IMR-90 (cell line): ENCODE measurements at regions not wholly inside any gene's neighbourhood (a gene's known extent, or its start where the extent isn't known, plus 50 kb on each side); places are given as distances from the start of the nearest gene placed in this dataset.
A peak's percentile ranks its signal among the peaks of the same experiment; 100 is the strongest.

ENCODE experiments used
- ATAC-seq: fragments of 200-7000 bp; cut with Tn5 transposase; 2 replicates; pipeline ENCODE4 v1.9.1; 2020; ENCODE audit warnings: low read depth, mild to moderate bottlenecking, moderate library complexity
- BruUV-seq: library from RNA; stranded (reverse); fragments of 400-500 nt; replicated peaks from 2 replicates; lab custom pipeline; 2021; lab: Mats Ljungman, UMichigan
- CTCF ChIA-PET: fragments of 300-600 bp; formaldehyde crosslinking; extraction: SDS; loops from one replicate; lab custom pipeline; 2021; ENCODE audit warnings: antibody characterized with exemption; lab: Yijun Ruan, JAX
- POLR2A ChIA-PET: fragments of 300-600 bp; sonication (Branson Sonifier 250); formaldehyde crosslinking; loops from one replicate; lab custom pipeline; 2022; ENCODE audit warnings: antibody characterized with exemption; ENCODE audit not compliant: unreplicated experiment; lab: Charles Lee
- DNase-seq: peaks from one replicate; pipeline ENCODE4 v3.0.0; 2013
- H2AFZ ChIP-seq: replicated peaks from 2 replicates; pipeline ENCODE3; 2013; ENCODE audit warnings: low read length, mild to moderate bottlenecking; ENCODE audit not compliant: poor library complexity
- H2AK5ac ChIP-seq: 2 replicates; pipeline ENCODE4 v1.6.1; 2013; ENCODE audit warnings: low read depth, low read length, inconsistent platforms
- H2AK9ac ChIP-seq: replicated peaks from 2 replicates; pipeline ENCODE3; 2013; ENCODE audit warnings: mild to moderate bottlenecking, low read depth, low read length, moderate library complexity; ENCODE audit not compliant: poor library complexity
- H2BK120ac ChIP-seq: 2 replicates; pipeline ENCODE4 v1.6.1; 2013; ENCODE audit warnings: low read depth, low read length, inconsistent platforms
- H2BK15ac ChIP-seq: 3 replicates; pipeline ENCODE4 v1.6.1; 2013; ENCODE audit warnings: low read depth, low read length, inconsistent platforms
- H2BK20ac ChIP-seq: 2 replicates; pipeline ENCODE4 v1.6.1; 2013; ENCODE audit warnings: low read depth, mild to moderate bottlenecking, inconsistent platforms, low read length, moderate library complexity
- H2BK5ac ChIP-seq: 2 replicates; pipeline ENCODE4 v1.6.1; 2013; ENCODE audit warnings: mild to moderate bottlenecking, low read depth, low read length, inconsistent platforms; ENCODE audit not compliant: poor library complexity, severe bottlenecking
- H3K14ac ChIP-seq: replicated peaks from 2 replicates; pipeline ENCODE4 v1.6.1; 2013; ENCODE audit warnings: low read depth, low read length, inconsistent platforms
- H3K18ac ChIP-seq: 2 replicates; pipeline ENCODE4 v1.6.1; 2013; ENCODE audit warnings: low read depth, low read length, control low read depth
- H3K23ac ChIP-seq: 2 replicates; pipeline ENCODE4 v1.6.1; 2013; ENCODE audit warnings: low read depth, low read length, inconsistent platforms
- H3K27ac ChIP-seq: 2 replicates; pipeline ENCODE4 v1.5.1; 2013; ENCODE audit warnings: mild to moderate bottlenecking, control low read depth, low read length; ENCODE audit not compliant: insufficient read depth
- H3K27me3 ChIP-seq: 2 replicates; pipeline ENCODE4 v1.6.1; 2013; ENCODE audit warnings: low read length; ENCODE audit not compliant: control insufficient read depth, insufficient read depth
- H3K36me3 ChIP-seq: 2 replicates; pipeline ENCODE4 v1.6.1; 2013; ENCODE audit warnings: low read length, mixed read lengths; ENCODE audit not compliant: control insufficient read depth, insufficient read depth
- H3K4ac ChIP-seq: 2 replicates; pipeline ENCODE4 v1.6.1; 2013; ENCODE audit warnings: low read depth, low read length, inconsistent platforms
- H3K4me1 ChIP-seq: 2 replicates; pipeline ENCODE4 v1.6.1; 2013; ENCODE audit warnings: low read length, mixed read lengths; ENCODE audit not compliant: control insufficient read depth, insufficient read depth
- H3K4me2 ChIP-seq: 2 replicates; pipeline ENCODE4 v1.6.1; 2013; ENCODE audit warnings: low read depth, mild to moderate bottlenecking, control low read depth, low read length, moderate library complexity
- H3K4me3 ChIP-seq: 2 replicates; pipeline ENCODE4 v1.5.1; 2013; ENCODE audit warnings: low read depth, mild to moderate bottlenecking, control low read depth, low read length, moderate library complexity; ENCODE audit not compliant: insufficient read depth
- H3K56ac ChIP-seq: 2 replicates; pipeline ENCODE4 v1.6.1; 2013; ENCODE audit warnings: low read length, inconsistent platforms; ENCODE audit not compliant: insufficient read depth; ENCODE audit errors: extremely low read depth
- H3K79me1 ChIP-seq, 2 experiments: 2 replicates each; pipeline ENCODE4 v1.6.1; 2013; ENCODE audit warnings: low read length in 2 of 2, inconsistent platforms in 1 of 2, low read depth in 1 of 2
- H3K9ac ChIP-seq: 2 replicates; pipeline ENCODE4 v1.6.1; 2013; ENCODE audit warnings: low read depth, low read length, control low read depth
- H3K9me1 ChIP-seq: 2 replicates; pipeline ENCODE4 v1.6.1; 2013; ENCODE audit warnings: low read length, inconsistent platforms; ENCODE audit not compliant: insufficient read depth
- H3K9me3 ChIP-seq: 2 replicates; pipeline ENCODE4 v1.6.1; 2013; ENCODE audit warnings: low read length; ENCODE audit not compliant: control insufficient read depth, insufficient read depth
- H4K20me1 ChIP-seq: 2 replicates; pipeline ENCODE4 v1.6.1; 2013; ENCODE audit warnings: low read length, inconsistent platforms; ENCODE audit not compliant: insufficient read depth
- H4K5ac ChIP-seq: 2 replicates; pipeline ENCODE4 v1.6.1; 2013; ENCODE audit warnings: mild to moderate bottlenecking, low read depth, low read length, control low read depth
- H4K8ac ChIP-seq, 2 experiments: 2 replicates each; pipeline ENCODE4 v1.6.1; 2013; ENCODE audit warnings: low read depth in 2 of 2, low read length in 2 of 2, control low read depth in 1 of 2, inconsistent platforms in 1 of 2
- H4K91ac ChIP-seq: 2 replicates; pipeline ENCODE4 v1.6.1; 2013; ENCODE audit warnings: low read depth, low read length, inconsistent platforms; ENCODE audit not compliant: insufficient read depth
- BHLHE40 ChIP-seq: fragments of 150-350 bp; IDR thresholded peaks from 2 replicates; pipeline ENCODE4 v1.6.1; 2016; ENCODE audit warnings: mild to moderate bottlenecking, low read depth, low read length
- CHD1 ChIP-seq: IDR thresholded peaks from 2 replicates; pipeline ENCODE4 v1.6.1; 2012; ENCODE audit warnings: low read depth, low read length, improper control_type of control experiment
- FOS ChIP-seq: fragments of 150-350 bp; IDR thresholded peaks from 2 replicates; pipeline ENCODE4 v1.6.1; 2016; ENCODE audit warnings: low read depth, low read length
- MAFK ChIP-seq: IDR thresholded peaks from 2 replicates; pipeline ENCODE4 v1.6.1; 2012; ENCODE audit warnings: low read depth, low read length, improper control_type of control experiment
- MAZ ChIP-seq: IDR thresholded peaks from 2 replicates; pipeline ENCODE4 v1.6.1; 2012; ENCODE audit warnings: low read depth, mild to moderate bottlenecking, low read length, improper control_type of control experiment, moderate library complexity, borderline replicate concordance
- MXI1 ChIP-seq: IDR thresholded peaks from 2 replicates; pipeline ENCODE4 v1.6.1; 2012; ENCODE audit warnings: low read depth, mild to moderate bottlenecking, low read length, moderate library complexity, borderline replicate concordance
- NFE2L2 ChIP-seq: fragments of 150-350 bp; IDR thresholded peaks from 2 replicates; pipeline ENCODE4 v1.6.1; 2016; ENCODE audit warnings: low read depth, mild to moderate bottlenecking, low read length
- RCOR1 ChIP-seq: IDR thresholded peaks from 2 replicates; pipeline ENCODE4 v1.6.1; 2012; ENCODE audit warnings: mild to moderate bottlenecking, low read length, improper control_type of control experiment; ENCODE audit not compliant: insufficient replicate concordance
- RFX5 ChIP-seq: IDR thresholded peaks from 2 replicates; pipeline ENCODE4 v1.8.0; 2012; ENCODE audit warnings: low read depth, mild to moderate bottlenecking, low read length, moderate library complexity
- SMC3 ChIP-seq: fragments of 150-350 bp; IDR thresholded peaks from 2 replicates; pipeline ENCODE4 v1.6.1; 2016; ENCODE audit warnings: low read depth, mild to moderate bottlenecking, antibody characterized with exemption, low read length, moderate library complexity
- WGBS, 2 experiments: methylation state at CpG; one replicate each; pipeline versions ENCODE4 v1.1.5 to v1.1.7; 2013; ENCODE audit warnings: missing lambda C conversion rate in 2 of 2; ENCODE audit not compliant: insufficient read length in 1 of 2; ENCODE audit errors: extremely low coverage in 2 of 2; 5-methylcytosine and 5-hydroxymethylcytosine counted together
- dilution Hi-C: fragments of 300-500 bp; cut with HindIII; formaldehyde crosslinking; loops from one replicate; pipeline ENCODE4 v1.14.3; 2018; ENCODE audit warnings: low sequenced_read_pairs; ENCODE audit not compliant: unreplicated experiment
- in situ Hi-C: fragments of 300-500 bp; cut with MboI; formaldehyde crosslinking; loops from 3 replicates; pipeline ENCODE4 v1.14.3; 2019; ENCODE audit warnings: low sequenced_read_pairs, inconsistent platforms, mixed read lengths
- intact Hi-C: fragments of 100-400 bp; cut with micrococcal nuclease; formaldehyde crosslinking; loops from 2 replicates; pipeline ENCODE4 v1.10.0; 2022
- TF ChIP-seq, protein P1 (sequence below): fragments of 150-350 bp; IDR thresholded peaks from 2 replicates; pipeline ENCODE4 v1.6.1; 2017; ENCODE audit warnings: mild to moderate bottlenecking, antibody characterized with exemption, low read length, low read depth
- TF ChIP-seq, protein P2 (sequence below): conservative IDR thresholded peaks from 2 replicates; pipeline ENCODE4 v1.5.1; 2012; ENCODE audit warnings: mild to moderate bottlenecking, low read depth, low read length, improper control_type of control experiment
- TF ChIP-seq, protein P3 (sequence below): fragments of 150-350 bp; IDR thresholded peaks from 2 replicates; pipeline ENCODE4 v1.6.1; 2016; ENCODE audit warnings: low read depth, mild to moderate bottlenecking, low read length, moderate library complexity, borderline replicate concordance

DNA sequence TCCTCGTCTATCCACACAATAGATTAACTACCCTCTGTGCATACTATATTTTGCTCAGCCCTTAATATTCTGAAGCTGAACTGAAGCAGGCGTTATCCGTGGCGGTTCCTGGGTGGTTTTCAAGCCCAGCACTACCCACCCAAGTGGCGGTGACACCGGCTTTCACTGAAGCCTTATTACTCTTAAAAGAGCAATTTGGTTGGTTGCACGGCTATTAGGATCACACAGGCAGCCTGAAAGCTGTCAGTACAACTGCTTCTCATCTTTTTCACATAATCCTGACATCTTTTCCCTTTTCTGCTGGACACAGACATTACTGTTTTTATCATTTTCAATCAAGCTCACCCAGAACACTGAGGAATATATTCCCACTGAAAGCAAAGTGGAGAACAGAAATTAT lies 525.3 kb upstream of the ZNF717 start:
- peak overlapping the region; percentile 22; the same call in 2 of the 3 replicates for H2BK15ac ChIP-seq
- H4K8ac ChIP-seq = peak overlapping the region; percentile 19 to 76
- no peak overlapping the region for H2AK5ac ChIP-seq
- ChIA-PET CTCF (interaction anchor here (0.5 to 0.8 kb wide), 2 partner anchors 41 to 456 kb away, joined by 3 read pairs; no protein-coding TSS in a partner anchor), POLR2A (interaction anchor here (0.5 kb wide), 1 partner anchor 289 kb away, joined by 4 read pairs; no protein-coding TSS in a partner anchor)
- peak overlapping the region; percentile 69 for H3K4ac ChIP-seq
- no peaks in the 10 kb centered on the region for H3K27me3 ChIP-seq
- H3K79me1 ChIP-seq = no peaks in the 10 kb centered on the region; a peak in 2 of 4 replicates
- ATAC-seq = peak; percentile 19
- peak overlapping the region; percentile 86; the same call in 1 of the 2 replicates for H3K14ac ChIP-seq
- peak overlapping the region; percentile 39 for H2BK5ac ChIP-seq
- WGBS, 2 experiments = 0% methylated on average over 2 of the region's 7 CpGs; no CpG with 5 or more reads in 1 of the 2 experiments
- peak overlapping the region; percentile 55 for H3K27ac ChIP-seq
- peak overlapping the region; percentile 88 for H3K9ac ChIP-seq
- H2AK9ac ChIP-seq = no peak overlapping the region
- peak overlapping the region; percentile 5 for H3K18ac ChIP-seq
- peak overlapping the region; percentile 89 for H2BK120ac ChIP-seq
- DNase-seq = no peak
- peak overlapping the region; percentile 74; the same call in 1 of the 2 replicates for H2BK20ac ChIP-seq
- peak overlapping the region; percentile 60 for H3K56ac ChIP-seq
- no peaks in the 10 kb centered on the region for H3K9me3 ChIP-seq
- 0 out of 2 replicates have a peak, but pooled peaks cover 8% of the 10 kb centered on the region for H3K9me1 ChIP-seq
- H4K91ac ChIP-seq = peak overlapping the region; percentile 43
- intact Hi-C loops (loop anchor here (1.0 to 10.0 kb wide), 3 partner anchors 94 to 277 kb away; no protein-coding TSS in a partner anchor), in situ Hi-C loops (no loop called here), dilution Hi-C loops (no loop called here)
- peak overlapping the region; percentile 82 for H2AFZ ChIP-seq
- no peak for TF ChIP-seq FOS
- TF ChIP-seq MAFK = no peak
- no peak for TF ChIP-seq RCOR1
- TF ChIP-seq MXI1 = no peak
- TF ChIP-seq CHD1 = no peak
- TF ChIP-seq NFE2L2 = no peak
- no peak for TF ChIP-seq BHLHE40
- TF ChIP-seq SMC3 = no peak
- no peak for TF ChIP-seq MAZ
- TF ChIP-seq, protein P1, sequence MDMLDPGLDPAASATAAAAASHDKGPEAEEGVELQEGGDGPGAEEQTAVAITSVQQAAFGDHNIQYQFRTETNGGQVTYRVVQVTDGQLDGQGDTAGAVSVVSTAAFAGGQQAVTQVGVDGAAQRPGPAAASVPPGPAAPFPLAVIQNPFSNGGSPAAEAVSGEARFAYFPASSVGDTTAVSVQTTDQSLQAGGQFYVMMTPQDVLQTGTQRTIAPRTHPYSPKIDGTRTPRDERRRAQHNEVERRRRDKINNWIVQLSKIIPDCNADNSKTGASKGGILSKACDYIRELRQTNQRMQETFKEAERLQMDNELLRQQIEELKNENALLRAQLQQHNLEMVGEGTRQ = no peak
- TF ChIP-seq, protein P2, sequence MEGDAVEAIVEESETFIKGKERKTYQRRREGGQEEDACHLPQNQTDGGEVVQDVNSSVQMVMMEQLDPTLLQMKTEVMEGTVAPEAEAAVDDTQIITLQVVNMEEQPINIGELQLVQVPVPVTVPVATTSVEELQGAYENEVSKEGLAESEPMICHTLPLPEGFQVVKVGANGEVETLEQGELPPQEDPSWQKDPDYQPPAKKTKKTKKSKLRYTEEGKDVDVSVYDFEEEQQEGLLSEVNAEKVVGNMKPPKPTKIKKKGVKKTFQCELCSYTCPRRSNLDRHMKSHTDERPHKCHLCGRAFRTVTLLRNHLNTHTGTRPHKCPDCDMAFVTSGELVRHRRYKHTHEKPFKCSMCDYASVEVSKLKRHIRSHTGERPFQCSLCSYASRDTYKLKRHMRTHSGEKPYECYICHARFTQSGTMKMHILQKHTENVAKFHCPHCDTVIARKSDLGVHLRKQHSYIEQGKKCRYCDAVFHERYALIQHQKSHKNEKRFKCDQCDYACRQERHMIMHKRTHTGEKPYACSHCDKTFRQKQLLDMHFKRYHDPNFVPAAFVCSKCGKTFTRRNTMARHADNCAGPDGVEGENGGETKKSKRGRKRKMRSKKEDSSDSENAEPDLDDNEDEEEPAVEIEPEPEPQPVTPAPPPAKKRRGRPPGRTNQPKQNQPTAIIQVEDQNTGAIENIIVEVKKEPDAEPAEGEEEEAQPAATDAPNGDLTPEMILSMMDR = no peak
- TF ChIP-seq RFX5 = no peak
- TF ChIP-seq, protein P3, sequence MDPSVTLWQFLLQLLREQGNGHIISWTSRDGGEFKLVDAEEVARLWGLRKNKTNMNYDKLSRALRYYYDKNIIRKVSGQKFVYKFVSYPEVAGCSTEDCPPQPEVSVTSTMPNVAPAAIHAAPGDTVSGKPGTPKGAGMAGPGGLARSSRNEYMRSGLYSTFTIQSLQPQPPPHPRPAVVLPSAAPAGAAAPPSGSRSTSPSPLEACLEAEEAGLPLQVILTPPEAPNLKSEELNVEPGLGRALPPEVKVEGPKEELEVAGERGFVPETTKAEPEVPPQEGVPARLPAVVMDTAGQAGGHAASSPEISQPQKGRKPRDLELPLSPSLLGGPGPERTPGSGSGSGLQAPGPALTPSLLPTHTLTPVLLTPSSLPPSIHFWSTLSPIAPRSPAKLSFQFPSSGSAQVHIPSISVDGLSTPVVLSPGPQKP = no peak
- H3K36me3 ChIP-seq = no peaks in the 10 kb centered on the region
- peaks cover 9% of the 10 kb centered on the region for H3K4me1 ChIP-seq
- peak overlapping the region; percentile 28 for H4K5ac ChIP-seq
- no TSS peak for BruUV-seq
- no peaks in the 10 kb centered on the region for H4K20me1 ChIP-seq
- peak overlapping the region; percentile 78 for H3K23ac ChIP-seq
- H3K4me2 ChIP-seq = peak overlapping the region; percentile 66
- H3K4me3 ChIP-seq = peak overlapping the region; percentile 39
